Coronary artery (tissue), 2 donors: ENCODE measurements at regions not wholly inside any gene's neighbourhood (a gene's known extent, or its start where the extent isn't known, plus 50 kb on each side); places are given as distances from the start of the nearest gene placed in this dataset.

Source experiments
- DNase-seq: peaks from one replicate; pipeline ENCODE4 v3.0.0-alpha.2; 2017; ENCODE audit warnings: low spot score
- H3K27ac ChIP-seq, 2 donors: fragments of 200-600 bp; sonication (generic); one replicate each; pipeline ENCODE4 v1.5.1; 2016 to 2019
- H3K4me3 ChIP-seq: fragments of 200-600 bp; sonication (generic); 2 replicates; pipeline ENCODE4 v1.5.1; 2016; ENCODE audit warnings: mild to moderate bottlenecking, moderate library complexity
- CTCF ChIP-seq: fragments of 200-600 bp; sonication (generic); IDR thresholded peaks from one replicate; pipeline ENCODE4 v1.5.1; 2019; ENCODE audit warnings: antibody characterized with exemption

GRCh38 chr10:104563548-104563947 is 77.5 kb upstream of the SORCS3 start:
- no peak for TF ChIP-seq CTCF
- no peak for DNase-seq
- Histone ChIP-seq H3K27ac (no peak overlapping the region), H3K4me3 (no peak overlapping the region)

GRCh38 chr10:104574427-104574826 is 66.7 kb upstream of the SORCS3 start:
- Histone ChIP-seq H3K27ac (no peak overlapping the region), H3K4me3 (no peak overlapping the region)
- no peak for DNase-seq
- TF ChIP-seq CTCF, result no peak

GRCh38 chr10:104574838-104575237 is 66.3 kb upstream of the SORCS3 start:
- TF ChIP-seq CTCF, result no peak
- no peak for DNase-seq
- Histone ChIP-seq H3K27ac (no peak overlapping the region), H3K4me3 (no peak overlapping the region)

GRCh38 chr10:104576611-104577010 is 64.5 kb upstream of the SORCS3 start:
- H3K4me3 ChIP-seq, result no peak overlapping the region
- TF ChIP-seq CTCF, result no peak
- H3K27ac ChIP-seq, result no peak overlapping the region
- no peak for DNase-seq

GRCh38 chr10:104577163-104577562 is 63.9 kb upstream of the SORCS3 start:
- no peak for DNase-seq
- H3K4me3 ChIP-seq, result no peak overlapping the region
- no peak for TF ChIP-seq CTCF
- no peak overlapping the region for H3K27ac ChIP-seq

- TF ChIP-seq CTCF, result no peak
- H3K4me3 ChIP-seq, result no peak overlapping the region
- DNase-seq, result no peak
- H3K27ac ChIP-seq, result no peak overlapping the region
Measured at GRCh38 chr10:104577861-104578521, 63.1 kb upstream of the SORCS3 start.

GRCh38 chr10:104578671-104579070 is 62.4 kb upstream of the SORCS3 start:
- no peak overlapping the region for H3K4me3 ChIP-seq
- DNase-seq, result no peak
- H3K27ac ChIP-seq, result no peak overlapping the region
- no peak for TF ChIP-seq CTCF
